Skeletal muscle satellite cell (primary cell): ENCODE measurements at regions not wholly inside any gene's neighbourhood (a gene's known extent, or its start where the extent isn't known, plus 50 kb on each side); places are given as distances from the start of the nearest gene placed in this dataset.

Source experiments
- H3K27me3 ChIP-seq: 2 replicates; pipeline ENCODE4 v1.7.0; 2013; ENCODE audit warnings: low read length; ENCODE audit not compliant: control insufficient read depth, insufficient read depth
- H3K36me3 ChIP-seq: 2 replicates; pipeline ENCODE4 v1.7.0; 2013; ENCODE audit warnings: mild to moderate bottlenecking, control low read depth, low read length; ENCODE audit not compliant: insufficient read depth
- H3K4me1 ChIP-seq: 2 replicates; pipeline ENCODE4 v1.7.0; 2013; ENCODE audit warnings: low read length; ENCODE audit not compliant: control insufficient read depth, insufficient read depth
- H3K4me2 ChIP-seq: 2 replicates; pipeline ENCODE4 v1.7.0; 2013; ENCODE audit warnings: mild to moderate bottlenecking, low read length
- H3K4me3 ChIP-seq: 2 replicates; pipeline ENCODE4 v1.7.0; 2013; ENCODE audit warnings: low read length
- H3K9ac ChIP-seq: 2 replicates; pipeline ENCODE4 v1.7.0; 2013; ENCODE audit warnings: mild to moderate bottlenecking, low read depth, low read length, moderate library complexity
- H3K9me3 ChIP-seq: replicated peaks from 2 replicates; pipeline ENCODE4 v1.7.0; 2013; ENCODE audit warnings: mild to moderate bottlenecking, control low read depth, low read length

DNA sequence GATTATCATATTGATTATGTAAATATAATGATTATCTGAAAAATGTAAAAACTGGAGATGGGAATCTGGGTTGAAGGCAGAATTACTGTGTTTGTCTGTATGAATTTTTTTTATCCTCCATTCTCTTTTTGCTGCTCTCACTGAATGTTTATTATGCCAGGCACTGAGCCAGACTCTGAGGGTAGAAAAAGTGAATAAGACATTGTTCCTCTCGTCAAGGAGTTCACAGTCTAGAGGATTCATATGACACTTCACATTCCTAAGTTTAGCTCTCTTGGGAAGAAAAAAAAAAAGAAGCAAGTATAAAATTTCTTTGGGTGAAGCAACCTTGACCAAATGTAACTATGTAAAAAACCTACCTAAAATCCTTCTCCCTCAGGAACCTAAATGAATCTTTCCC is 120.9 kb upstream of the LMO3 start:
- Histone ChIP-seq H3K36me3 (no peaks in the 10 kb centered on the region), H3K27me3 (no peaks in the 10 kb centered on the region), H3K4me3 (no peak overlapping the region), H3K4me1 (no peaks in the 10 kb centered on the region), H3K9me3 (no peaks in the 10 kb centered on the region), H3K9ac (no peak overlapping the region), H3K4me2 (no peak overlapping the region)

DNA sequence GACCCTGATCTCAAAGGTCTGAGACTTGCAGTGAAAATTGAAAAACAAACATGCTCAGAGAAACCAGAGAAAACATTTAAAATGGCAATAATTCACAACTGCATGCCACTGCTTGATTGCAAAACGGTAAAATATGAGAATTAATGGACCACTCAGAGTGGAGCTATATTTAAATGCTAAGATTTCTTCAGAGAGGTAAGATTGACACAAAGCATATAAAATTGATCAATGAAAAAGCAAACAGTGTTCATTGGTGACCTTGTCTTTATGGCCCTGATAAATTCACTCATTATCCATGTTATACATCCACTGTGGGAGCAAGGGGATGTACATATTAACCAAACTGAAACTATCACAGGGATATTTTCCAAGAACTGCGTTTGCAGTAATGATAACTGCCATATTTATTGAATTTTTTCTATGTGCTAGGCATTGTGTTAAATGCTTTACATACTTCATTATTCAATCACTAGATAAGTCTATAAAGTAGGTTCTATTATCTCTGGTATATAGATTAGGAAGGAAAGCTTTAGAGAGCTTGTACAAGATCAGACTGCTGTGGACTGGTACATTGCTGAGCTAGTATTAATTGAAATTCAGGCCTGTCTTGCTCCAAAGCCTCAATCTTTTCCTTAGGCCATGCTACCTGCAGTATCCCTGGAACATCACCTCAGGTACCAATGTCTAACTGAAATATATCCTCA is 113.9 kb upstream of the LMO3 start:
- H3K36me3 ChIP-seq, result no peaks in the 10 kb centered on the region
- H3K4me3 ChIP-seq, result no peak overlapping the region
- no peaks in the 10 kb centered on the region for H3K4me1 ChIP-seq
- no peaks in the 10 kb centered on the region for H3K27me3 ChIP-seq
- H3K9me3 ChIP-seq, result no peaks in the 10 kb centered on the region
- H3K9ac ChIP-seq, result no peak overlapping the region
- H3K4me2 ChIP-seq, result no peak overlapping the region

DNA sequence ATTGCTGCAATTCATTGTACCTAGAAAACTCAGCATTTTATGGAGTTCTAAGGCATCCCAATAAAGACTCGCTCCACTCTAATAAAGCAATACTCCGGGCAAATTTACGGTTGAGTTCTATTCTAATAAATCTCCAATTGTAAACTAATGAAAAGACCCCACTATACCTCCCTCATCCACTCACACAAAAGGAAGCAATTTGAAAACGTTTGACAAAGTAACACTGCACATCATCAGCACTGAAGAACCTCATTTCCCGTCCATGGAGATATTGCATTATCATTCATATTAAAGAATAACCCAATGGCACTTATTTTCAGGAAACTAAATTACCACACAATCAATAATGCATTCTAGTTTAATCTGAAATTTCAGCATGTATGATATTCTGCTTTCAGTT is 111.0 kb upstream of the LMO3 start:
- no peaks in the 10 kb centered on the region for H3K27me3 ChIP-seq
- H3K36me3 ChIP-seq, result no peaks in the 10 kb centered on the region
- no peak overlapping the region for H3K9ac ChIP-seq
- H3K4me1 ChIP-seq, result no peaks in the 10 kb centered on the region
- no peak overlapping the region for H3K4me2 ChIP-seq
- H3K4me3 ChIP-seq, result no peak overlapping the region
- H3K9me3 ChIP-seq, result no peaks in the 10 kb centered on the region

DNA sequence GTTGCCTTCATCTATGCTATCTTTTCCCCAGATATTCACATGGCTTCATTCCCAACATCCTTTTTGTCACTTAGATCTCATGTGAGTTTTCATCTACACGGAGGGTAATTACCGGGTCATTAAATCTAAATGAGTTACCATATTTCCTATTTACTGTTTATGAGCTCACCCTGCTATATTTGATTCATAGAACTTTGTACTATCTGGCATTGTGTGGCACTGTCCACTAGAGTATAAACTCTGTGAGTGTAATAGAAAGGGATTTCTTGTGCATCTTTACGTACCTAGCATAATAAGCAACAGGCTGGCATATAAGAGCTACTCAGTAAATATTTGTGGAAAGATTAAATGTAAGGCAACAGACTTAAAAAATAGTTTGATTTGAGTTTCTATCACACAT is 86.1 kb upstream of the LMO3 start:
- Histone ChIP-seq H3K4me2 (no peak overlapping the region), H3K9me3 (no peaks in the 10 kb centered on the region), H3K27me3 (no peaks in the 10 kb centered on the region), H3K36me3 (no peaks in the 10 kb centered on the region), H3K9ac (no peak overlapping the region), H3K4me1 (no peaks in the 10 kb centered on the region), H3K4me3 (no peak overlapping the region)

DNA sequence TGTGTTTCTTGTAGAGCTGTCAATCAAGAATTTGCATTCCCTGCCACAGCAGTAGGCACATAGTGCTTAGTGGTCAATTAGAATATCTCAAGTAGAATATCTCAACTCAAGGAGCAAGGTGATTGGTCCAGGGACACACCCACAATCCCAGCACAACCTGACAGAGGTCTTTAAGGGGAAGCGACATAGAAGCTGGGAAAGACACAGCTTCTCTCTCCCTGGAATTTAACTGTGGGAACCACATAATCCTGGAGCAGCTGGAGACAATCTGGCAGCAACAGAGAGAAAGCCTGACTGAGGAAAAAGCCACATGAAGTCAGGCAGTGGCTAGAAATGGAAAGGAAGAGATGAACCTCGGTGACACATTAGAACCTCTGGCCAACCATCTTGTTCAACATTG is 85.7 kb upstream of the LMO3 start:
- no peak overlapping the region for H3K9ac ChIP-seq
- no peak overlapping the region for H3K4me2 ChIP-seq
- H3K27me3 ChIP-seq, result no peaks in the 10 kb centered on the region
- no peaks in the 10 kb centered on the region for H3K4me1 ChIP-seq
- no peaks in the 10 kb centered on the region for H3K36me3 ChIP-seq
- H3K4me3 ChIP-seq, result no peak overlapping the region
- H3K9me3 ChIP-seq, result no peaks in the 10 kb centered on the region

DNA sequence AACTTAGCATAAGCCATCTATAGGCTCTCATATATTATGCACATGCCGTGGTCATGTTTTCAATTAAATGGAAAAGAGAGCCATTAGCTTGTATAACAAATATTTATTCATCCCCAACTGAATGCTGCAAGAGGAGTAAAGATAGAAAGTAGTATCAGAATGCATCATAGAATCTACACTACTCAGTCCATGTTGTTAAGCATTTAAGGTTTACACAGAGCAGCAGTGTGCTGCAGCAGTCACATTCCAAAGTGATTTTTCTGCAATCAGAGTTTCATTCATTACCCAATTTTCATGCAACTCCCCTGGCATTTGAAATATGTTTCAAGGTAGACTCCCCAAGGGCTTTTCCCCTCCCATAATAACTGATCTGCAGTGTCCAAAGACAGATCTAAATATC is 82.2 kb upstream of the LMO3 start:
- H3K9me3 ChIP-seq, result no peaks in the 10 kb centered on the region
- no peak overlapping the region for H3K4me3 ChIP-seq

DNA sequence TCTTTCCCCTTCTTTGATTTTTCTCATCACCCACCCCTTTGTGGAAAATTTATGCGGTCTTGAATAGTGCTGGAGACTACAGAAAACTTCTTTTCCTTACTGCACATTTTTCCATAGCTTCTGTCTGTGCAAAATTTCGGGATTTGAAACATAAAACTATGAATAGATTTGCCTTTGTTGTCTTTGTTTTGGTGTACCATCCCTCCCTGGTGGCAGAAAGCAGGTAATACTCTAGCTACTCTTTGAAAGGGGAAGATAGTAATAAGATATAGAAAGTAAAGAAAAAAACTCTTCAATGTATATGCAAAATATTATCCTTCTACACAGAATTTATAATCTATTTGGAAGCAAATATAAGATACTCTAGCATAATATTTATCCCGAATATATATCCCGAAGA is 79.1 kb upstream of the LMO3 start:
- H3K9ac ChIP-seq, result no peak overlapping the region

More for the DNA sequence above, 82.2 kb upstream of the LMO3 start:
- Histone ChIP-seq H3K36me3 (no peaks in the 10 kb centered on the region), H3K4me2 (no peak overlapping the region), H3K27me3 (no peaks in the 10 kb centered on the region), H3K4me1 (peaks cover 4% of the 10 kb centered on the region), H3K9ac (no peak overlapping the region)

DNA sequence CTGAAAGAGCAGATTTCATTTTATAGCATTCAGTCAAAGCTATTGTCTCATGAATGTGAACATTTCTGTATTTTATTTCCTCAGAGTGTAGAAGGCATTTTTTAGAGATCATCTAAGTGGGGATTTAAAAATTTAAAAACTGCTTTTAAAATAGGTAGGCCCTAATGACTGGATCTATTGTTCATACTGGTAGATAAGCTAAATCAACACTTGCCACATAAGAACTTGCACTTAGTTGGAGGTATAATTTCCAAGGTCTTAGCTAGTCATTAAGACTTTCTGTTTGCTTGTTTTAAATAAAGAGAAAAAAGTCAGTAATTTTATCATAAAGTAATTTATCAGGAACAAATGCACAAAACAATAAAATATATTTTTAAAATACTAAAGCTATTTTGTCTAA is 75.2 kb upstream of the LMO3 start:
- H3K4me2 ChIP-seq, result no peak overlapping the region
- H3K4me1 ChIP-seq, result peaks cover 4% of the 10 kb centered on the region
- H3K36me3 ChIP-seq, result no peaks in the 10 kb centered on the region
- no peak overlapping the region for H3K4me3 ChIP-seq
- no peaks in the 10 kb centered on the region for H3K9me3 ChIP-seq
- no peaks in the 10 kb centered on the region for H3K27me3 ChIP-seq
- H3K9ac ChIP-seq, result no peak overlapping the region

More for the DNA sequence above, 79.1 kb upstream of the LMO3 start:
- Histone ChIP-seq H3K36me3 (no peaks in the 10 kb centered on the region), H3K4me1 (peaks cover 4% of the 10 kb centered on the region), H3K27me3 (no peaks in the 10 kb centered on the region), H3K4me3 (no peak overlapping the region), H3K9me3 (no peaks in the 10 kb centered on the region), H3K4me2 (no peak overlapping the region)

DNA sequence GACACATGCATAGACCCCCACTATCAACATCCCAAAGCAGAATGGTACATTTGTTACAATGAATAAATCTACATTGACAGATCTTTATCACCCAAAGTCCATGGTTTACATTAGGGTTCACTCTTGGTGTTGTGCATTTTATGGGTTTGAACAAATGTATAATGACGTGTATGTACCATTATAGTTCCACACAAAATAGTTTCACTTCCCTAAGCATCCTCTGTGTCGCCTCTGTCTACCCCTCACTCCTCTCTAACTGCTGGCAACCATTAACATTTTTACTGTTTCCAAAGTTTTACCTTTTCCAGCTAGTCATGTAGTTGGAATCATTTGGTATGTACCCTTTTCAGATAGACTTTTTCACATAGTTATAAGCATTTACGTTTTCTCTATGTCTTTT is 69.5 kb upstream of the LMO3 start:
- Histone ChIP-seq H3K4me2 (no peak overlapping the region), H3K4me1 (peaks cover 7% of the 10 kb centered on the region), H3K27me3 (no peaks in the 10 kb centered on the region), H3K9ac (no peak overlapping the region), H3K9me3 (no peaks in the 10 kb centered on the region), H3K36me3 (no peaks in the 10 kb centered on the region), H3K4me3 (no peak overlapping the region)

DNA sequence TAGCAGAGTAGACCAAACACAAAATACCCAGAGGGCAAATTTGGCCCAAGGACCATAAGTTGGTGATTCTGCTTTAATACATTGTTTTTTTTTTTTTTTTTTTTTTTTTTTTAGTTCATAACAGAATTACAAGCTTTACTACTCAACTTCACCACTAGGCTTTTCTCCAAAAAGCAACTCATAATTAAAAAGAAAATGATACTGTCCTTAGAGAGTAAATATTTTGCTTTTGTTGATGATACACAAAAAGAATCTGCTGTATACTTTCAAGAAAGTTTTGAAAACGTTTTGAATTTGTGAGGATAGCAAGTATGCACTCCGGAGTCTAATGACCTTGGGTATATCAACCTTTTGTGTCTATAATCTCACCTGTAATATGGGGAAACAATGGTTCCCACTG is 68.9 kb upstream of the LMO3 start:
- Histone ChIP-seq H3K9ac (no peak overlapping the region), H3K36me3 (no peaks in the 10 kb centered on the region), H3K4me1 (peaks cover 12% of the 10 kb centered on the region), H3K4me3 (no peak overlapping the region), H3K9me3 (no peaks in the 10 kb centered on the region), H3K4me2 (no peak overlapping the region), H3K27me3 (no peaks in the 10 kb centered on the region)

DNA sequence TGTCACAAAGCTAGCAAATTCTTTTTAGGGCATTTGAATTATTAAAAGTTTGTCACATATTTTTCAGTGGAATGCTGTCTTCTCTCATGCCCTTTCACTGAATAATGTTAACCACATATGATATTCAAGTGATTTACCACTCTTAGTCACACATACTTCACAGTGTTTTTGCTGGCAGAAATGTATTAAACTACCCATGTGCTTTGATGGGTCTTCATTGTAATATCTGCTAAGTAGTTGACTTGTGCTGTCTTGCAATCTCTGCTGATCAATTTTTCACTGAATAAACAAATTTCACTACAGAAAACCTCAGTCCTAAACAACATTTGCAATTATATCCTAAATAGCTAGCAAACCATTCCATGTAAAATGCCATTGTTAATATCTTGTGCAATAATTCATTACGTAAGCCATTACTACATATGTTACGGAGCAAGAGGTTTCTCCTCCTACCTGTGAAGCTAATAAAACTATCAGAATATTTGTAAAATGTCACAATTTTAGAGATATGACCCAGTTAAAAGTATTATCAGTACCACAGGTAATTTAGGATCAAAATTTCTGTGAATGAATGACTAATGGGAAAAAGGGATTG is 64.6 kb upstream of the LMO3 start:
- H3K9ac ChIP-seq, result no peak overlapping the region
- H3K4me1 ChIP-seq, result peaks cover 20% of the 10 kb centered on the region
- H3K4me3 ChIP-seq, result no peak overlapping the region
- no peaks in the 10 kb centered on the region for H3K27me3 ChIP-seq
- H3K4me2 ChIP-seq, result peak overlapping the region; percentile 29
- H3K36me3 ChIP-seq, result no peaks in the 10 kb centered on the region
- no peaks in the 10 kb centered on the region for H3K9me3 ChIP-seq

DNA sequence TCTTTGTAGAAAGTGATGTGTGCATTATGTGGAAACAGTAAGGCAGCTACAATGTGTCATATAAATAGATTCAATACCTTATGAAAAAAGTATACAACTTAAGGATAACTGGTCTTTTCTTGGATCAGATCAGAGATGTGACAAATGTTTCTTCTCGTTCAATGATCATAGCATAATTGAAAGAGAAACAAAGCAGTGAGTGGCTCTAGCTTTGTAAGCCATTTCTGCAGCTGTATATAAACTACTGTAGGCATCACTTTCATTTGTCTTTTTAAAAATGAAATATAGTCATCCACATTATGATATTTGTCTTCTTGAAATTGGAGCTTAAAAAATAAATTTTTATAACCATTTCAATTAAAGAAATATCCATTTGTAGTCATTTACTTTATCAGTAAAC is 63.8 kb upstream of the LMO3 start:
- Histone ChIP-seq H3K4me3 (no peak overlapping the region), H3K4me1 (peaks cover 20% of the 10 kb centered on the region), H3K27me3 (no peaks in the 10 kb centered on the region), H3K9ac (no peak overlapping the region), H3K4me2 (peak overlapping the region; percentile 29), H3K9me3 (no peaks in the 10 kb centered on the region), H3K36me3 (no peaks in the 10 kb centered on the region)
